ENCODE measurements at regions not wholly inside any gene's neighbourhood (a gene's known extent, or its start where the extent isn't known, plus 50 kb on each side); places are given as distances from the start of the nearest gene placed in this dataset.

DNA sequence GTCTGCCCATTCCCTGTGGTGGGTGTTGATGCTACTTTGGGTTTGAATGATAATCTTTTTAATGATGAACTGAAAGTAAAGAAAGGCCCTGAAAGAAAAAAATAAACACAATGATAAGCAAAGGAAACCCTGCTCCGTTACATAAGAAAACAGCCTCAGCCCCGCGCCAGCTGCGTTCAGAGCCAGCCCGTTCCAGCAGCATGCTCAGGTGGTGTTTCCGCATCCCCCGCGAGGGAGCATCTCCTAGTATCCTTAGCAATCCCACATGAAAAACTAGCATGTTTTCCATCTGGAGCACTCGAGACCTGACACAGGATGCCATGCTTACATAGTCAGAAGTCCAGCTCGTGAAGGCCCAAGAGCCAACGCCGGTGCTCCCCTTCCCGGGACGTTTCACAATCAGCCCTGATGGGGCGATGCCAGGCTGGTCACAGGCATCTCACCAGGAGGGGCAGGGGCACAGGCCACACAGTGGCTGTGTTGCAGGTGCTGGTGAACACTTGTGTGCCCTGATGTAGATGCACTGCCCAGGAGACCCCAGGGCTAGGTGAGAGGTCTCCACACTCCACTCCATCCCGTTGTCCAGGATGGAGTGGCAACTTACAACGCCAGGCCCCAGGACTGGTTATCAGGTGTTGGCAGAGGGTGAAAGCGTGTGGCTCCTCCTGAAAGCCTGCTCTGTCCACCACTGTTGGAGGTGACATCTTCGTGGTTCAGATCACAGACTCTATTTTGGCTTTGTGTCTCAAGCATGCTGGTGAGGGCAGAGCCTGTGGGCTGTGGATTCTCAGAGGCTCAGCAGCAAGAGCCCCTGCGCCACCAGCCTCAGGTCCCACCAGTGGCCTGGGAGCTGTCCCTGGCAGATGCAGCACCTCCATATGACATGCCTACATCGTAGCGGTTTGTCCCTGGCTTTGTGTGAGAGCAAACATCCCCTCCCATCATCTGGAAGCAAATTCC, 246.8 kb upstream of the IRX1 start:
- TF ChIP-seq EZH2 (IDR thresholded peaks at IDR 0.05; ENCODE audit: insufficient read depth, poor library complexity, severe bottlenecking) = no peak
- TF ChIP-seq EZH2phosphoT487 (IDR thresholded peaks at IDR 0.05; ENCODE audit: insufficient read depth, low read depth) = no peak

All from GM23248 (cell line).